SU-DHL-6 (cell line): ENCODE measurements at regions not wholly inside any gene's neighbourhood (a gene's known extent, or its start where the extent isn't known, plus 50 kb on each side); places are given as distances from the start of the nearest gene placed in this dataset.

Experiments
- CTCF ChIP-seq: fragments of 200-600 bp; sonication (generic); IDR thresholded peaks from one replicate; pipeline ENCODE4 v1.5.1; 2017; ENCODE audit warnings: antibody characterized with exemption, mild to moderate bottlenecking, low read length, moderate library complexity; ENCODE audit not compliant: insufficient read depth, poor library complexity, severe bottlenecking
- EZH2phosphoT487 ChIP-seq: fragments of 200-600 bp; sonication (generic), shearing (Covaris generic); conservative IDR thresholded peaks from 2 replicates; pipeline ENCODE4 v1.6.1; 2018; ENCODE audit warnings: mild to moderate bottlenecking, antibody characterized with exemption, low read length, moderate library complexity, mixed read lengths

GRCh38 chr16:51747329-51747728 is 596.3 kb upstream of the SALL1 start:
- TF ChIP-seq CTCF = no peak
- TF ChIP-seq EZH2phosphoT487 = no peak
